HFF-Myc (cell line): ENCODE measurements at regions not wholly inside any gene's neighbourhood (a gene's known extent, or its start where the extent isn't known, plus 50 kb on each side); places are given as distances from the start of the nearest gene placed in this dataset.
"Not testable (repeated sequence)": the region's sequence is repeated elsewhere in the genome, so short reads cannot be mapped to it uniquely, and the experiment has no call there.

Source experiments
- DNase-seq: peaks from one replicate; pipeline ENCODE4 v3.0.0-alpha.2; 2011; ENCODE audit warnings: low read depth; ENCODE audit errors: extremely low read depth
- H3K4me3 ChIP-seq: replicated peaks from 2 replicates; pipeline ENCODE4 v1.5.1; 2011; ENCODE audit warnings: low read depth, mild to moderate bottlenecking, control low read depth, low read length
- TF ChIP-seq, protein P1 (sequence below): IDR thresholded peaks from 2 replicates; pipeline ENCODE4 v1.5.1; 2012; ENCODE audit warnings: mild to moderate bottlenecking, low read depth, low read length, control low read depth; ENCODE audit errors: missing control alignments

DNA sequence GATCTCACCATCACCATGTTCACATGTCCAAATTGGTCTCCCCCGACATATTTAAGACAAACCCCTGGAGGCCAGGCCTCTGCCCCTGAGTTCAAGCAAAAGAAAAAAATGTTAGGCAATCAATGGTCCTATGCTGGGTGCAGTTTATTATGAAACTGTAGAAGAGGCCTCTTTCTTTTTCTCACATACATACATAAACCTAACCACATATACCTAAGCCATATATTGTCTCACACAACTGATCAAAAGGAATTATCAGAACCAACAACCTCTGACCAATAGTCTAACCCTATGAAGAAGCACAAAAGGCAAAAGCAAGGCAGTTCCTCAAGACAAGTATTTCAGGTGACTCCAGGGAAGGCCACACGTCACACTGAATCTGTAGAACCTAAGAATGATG lies 49.9 kb downstream of the ILRUN start:
- TF ChIP-seq, protein P1, sequence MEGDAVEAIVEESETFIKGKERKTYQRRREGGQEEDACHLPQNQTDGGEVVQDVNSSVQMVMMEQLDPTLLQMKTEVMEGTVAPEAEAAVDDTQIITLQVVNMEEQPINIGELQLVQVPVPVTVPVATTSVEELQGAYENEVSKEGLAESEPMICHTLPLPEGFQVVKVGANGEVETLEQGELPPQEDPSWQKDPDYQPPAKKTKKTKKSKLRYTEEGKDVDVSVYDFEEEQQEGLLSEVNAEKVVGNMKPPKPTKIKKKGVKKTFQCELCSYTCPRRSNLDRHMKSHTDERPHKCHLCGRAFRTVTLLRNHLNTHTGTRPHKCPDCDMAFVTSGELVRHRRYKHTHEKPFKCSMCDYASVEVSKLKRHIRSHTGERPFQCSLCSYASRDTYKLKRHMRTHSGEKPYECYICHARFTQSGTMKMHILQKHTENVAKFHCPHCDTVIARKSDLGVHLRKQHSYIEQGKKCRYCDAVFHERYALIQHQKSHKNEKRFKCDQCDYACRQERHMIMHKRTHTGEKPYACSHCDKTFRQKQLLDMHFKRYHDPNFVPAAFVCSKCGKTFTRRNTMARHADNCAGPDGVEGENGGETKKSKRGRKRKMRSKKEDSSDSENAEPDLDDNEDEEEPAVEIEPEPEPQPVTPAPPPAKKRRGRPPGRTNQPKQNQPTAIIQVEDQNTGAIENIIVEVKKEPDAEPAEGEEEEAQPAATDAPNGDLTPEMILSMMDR, result no peak
- DNase-seq, result no peak
- no peak overlapping the region for H3K4me3 ChIP-seq

DNA sequence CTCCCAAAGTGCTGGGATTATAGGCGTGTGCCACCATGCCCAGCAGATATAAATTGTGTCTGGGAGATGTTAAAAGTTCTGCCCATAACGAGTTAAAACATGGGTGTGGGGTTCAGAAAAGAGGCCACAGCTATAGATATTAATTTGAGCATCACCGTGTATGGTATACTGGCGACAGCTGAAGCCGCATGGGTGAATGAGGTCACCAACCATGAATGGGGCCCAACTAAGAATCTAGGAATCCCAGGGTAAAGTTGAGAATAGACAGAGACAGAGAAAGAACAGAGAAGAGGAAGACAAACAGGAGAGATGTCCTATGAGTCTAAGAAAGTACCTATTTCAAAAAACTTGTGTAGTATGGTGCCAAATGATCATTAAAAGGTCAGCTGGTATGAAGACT lies 50.9 kb downstream of the ILRUN start:
- TF ChIP-seq, protein P1, result no peak

DNA sequence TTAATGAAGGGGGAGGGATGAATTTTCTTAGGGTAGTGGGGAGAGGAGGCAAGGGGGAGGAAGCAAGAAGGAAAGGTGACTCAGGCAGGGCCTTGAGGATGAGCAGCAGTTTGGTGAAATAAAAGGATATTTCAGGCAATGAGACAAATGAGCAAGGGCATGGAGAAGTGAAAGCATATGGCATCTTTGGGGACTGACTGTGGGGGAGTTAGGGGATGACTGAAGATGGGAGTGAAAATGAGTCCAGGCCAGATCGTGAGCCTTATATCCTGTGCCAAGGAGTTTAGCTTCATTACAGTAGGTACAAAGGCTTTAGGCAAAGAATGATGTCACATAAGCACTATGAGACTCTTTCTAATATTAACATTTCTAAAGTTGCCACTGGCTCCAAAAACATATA lies 51.9 kb downstream of the ILRUN start:
- H3K4me3 ChIP-seq, result no peak overlapping the region
- TF ChIP-seq, protein P1, result no peak
- DNase-seq, result no peak

More for the DNA sequence above, 50.9 kb downstream of the ILRUN start:
- H3K4me3 ChIP-seq, result no peak overlapping the region
- DNase-seq, result no peak

DNA sequence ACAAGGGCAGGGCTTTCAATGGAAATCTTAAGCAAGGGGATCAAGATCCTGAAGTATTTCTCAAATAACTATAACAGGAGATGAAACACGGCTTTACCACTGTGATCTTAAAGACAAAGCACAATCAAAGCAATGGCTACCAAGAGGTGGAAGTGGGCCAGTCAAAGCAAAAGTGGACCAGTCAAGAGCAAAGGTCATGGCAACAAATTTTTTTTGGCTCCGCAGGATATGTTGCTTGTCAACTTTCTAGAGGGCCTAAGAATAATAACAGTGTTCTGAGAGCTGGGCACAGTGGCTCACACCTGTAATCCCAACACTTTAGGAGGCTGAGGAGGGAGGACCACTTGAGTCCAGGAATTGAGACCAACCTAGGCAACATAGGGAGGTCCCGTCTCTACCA lies 54.1 kb downstream of the ILRUN start:
- no peak overlapping the region for H3K4me3 ChIP-seq
- DNase-seq, result no peak
- TF ChIP-seq, protein P1, result no peak

DNA sequence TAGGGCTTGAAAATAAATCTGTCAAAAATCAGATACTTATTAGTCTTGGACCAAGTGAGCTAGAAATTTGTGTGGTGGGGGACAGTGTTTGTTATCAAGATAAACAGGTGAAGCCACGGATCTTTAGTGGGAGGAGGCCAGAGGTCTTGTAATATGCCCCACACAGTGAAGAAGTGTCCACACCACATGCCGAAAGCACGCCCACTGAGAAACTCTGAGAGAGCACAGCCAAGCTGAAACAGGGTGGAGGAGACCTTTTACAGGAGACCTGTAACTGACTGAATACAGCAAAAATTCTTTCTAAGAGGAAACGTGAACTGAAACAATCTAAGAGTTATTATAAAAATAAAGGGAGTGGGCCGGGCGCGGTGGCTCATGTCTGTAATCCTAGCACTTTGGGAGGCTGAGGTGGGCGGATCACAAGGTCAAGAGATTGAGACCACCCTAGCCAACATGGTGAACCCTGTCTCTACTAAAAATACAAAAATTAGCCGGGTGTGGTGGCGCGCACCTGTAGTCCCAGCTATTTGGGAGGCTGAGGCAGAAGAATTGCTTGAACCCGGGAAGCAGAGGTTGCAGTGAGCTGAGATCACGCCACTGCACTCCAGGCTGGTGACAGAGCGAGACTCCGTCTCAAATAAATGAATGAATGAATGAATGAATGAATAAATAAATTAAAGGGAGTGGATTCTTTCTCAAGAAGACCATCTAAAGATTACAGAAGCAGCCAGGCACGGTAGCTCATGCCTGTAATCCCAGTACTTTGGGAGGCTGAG lies 56.3 kb downstream of the ILRUN start:
- H3K4me3 ChIP-seq, DNase-seq: not testable (repeated sequence)

DNA sequence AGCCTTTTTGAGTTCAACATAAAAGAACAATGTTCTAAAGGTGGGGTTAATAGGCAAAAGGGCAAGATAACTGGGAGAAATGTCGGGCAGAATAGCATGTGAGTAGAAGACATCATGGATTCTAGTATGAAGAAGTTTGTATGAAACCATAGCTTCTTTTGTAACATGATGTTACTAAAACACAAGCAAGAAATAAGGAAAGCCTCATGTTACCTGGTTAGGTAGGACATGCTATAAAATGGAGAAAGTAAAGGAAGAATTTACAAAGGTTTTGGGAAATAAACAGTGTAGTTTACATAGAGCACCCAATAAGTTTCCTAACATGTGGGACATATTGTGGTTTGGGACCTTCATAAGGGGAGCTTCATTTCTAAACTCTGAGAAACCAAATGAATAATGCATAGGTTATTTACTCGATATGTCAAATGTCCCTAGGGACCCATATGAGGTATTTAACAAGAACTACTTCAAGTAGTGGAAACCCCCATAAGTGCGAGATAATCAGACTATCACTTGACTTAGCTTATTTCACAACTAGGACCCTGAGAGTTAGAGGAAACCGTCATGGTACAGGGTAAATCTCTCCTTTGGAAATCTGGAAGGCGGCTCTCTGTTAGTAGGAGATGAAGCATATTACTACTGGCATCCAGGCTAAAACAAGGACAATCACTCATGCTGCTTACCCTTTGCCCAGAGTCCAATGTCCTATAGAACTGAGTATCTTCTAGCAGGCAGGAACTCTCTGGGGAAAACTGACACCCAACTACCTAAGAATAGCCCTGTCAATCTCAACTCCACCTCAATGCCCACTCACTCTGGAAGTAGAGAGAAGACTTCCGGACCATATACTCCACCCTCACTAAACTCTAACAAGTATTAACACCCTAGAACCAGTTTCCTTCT lies 57.5 kb downstream of the ILRUN start:
- TF ChIP-seq, protein P1, result no peak
- no peak overlapping the region for H3K4me3 ChIP-seq
- DNase-seq, result no peak

DNA sequence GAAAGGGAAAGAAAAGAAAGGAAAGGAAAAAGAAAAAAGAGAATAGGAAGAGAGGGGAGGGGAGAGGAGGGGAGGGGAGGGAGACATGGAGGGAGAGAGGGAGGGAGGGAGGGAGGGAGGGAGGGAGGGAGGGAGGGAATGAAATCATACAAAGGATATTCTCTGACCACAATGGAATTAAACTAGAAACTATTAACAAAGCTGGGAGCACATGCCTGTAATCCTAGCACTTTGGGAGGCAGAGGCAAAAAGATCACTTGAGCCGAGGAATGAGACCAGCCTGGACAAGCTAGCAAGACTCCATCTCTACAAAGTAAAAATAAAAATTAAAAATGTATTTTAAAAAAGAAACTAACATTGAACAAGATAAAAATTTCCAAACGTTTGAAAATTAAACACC lies 62.8 kb downstream of the ILRUN start:
- H3K4me3 ChIP-seq, result no peak overlapping the region
- DNase-seq, result no peak
- TF ChIP-seq, protein P1, result no peak
